IMR-90 (cell line): ENCODE measurements at regions not wholly inside any gene's neighbourhood (a gene's known extent, or its start where the extent isn't known, plus 50 kb on each side); places are given as distances from the start of the nearest gene placed in this dataset.

Experiments used
- ATAC-seq: fragments of 200-7000 bp; cut with Tn5 transposase; 2 replicates; pipeline ENCODE4 v1.9.1; 2020; ENCODE audit warnings: low read depth, mild to moderate bottlenecking, moderate library complexity
- BruUV-seq: library from RNA; stranded (reverse); fragments of 400-500 nt; replicated peaks from 2 replicates; lab custom pipeline; 2021; lab: Mats Ljungman, UMichigan
- CTCF ChIA-PET: fragments of 300-600 bp; formaldehyde crosslinking; extraction: SDS; loops from one replicate; lab custom pipeline; 2021; ENCODE audit warnings: antibody characterized with exemption; lab: Yijun Ruan, JAX
- POLR2A ChIA-PET: fragments of 300-600 bp; sonication (Branson Sonifier 250); formaldehyde crosslinking; loops from one replicate; lab custom pipeline; 2022; ENCODE audit warnings: antibody characterized with exemption; ENCODE audit not compliant: unreplicated experiment; lab: Charles Lee
- DNase-seq: peaks from one replicate; pipeline ENCODE4 v3.0.0; 2013
- H2AFZ ChIP-seq: replicated peaks from 2 replicates; pipeline ENCODE3; 2013; ENCODE audit warnings: low read length, mild to moderate bottlenecking; ENCODE audit not compliant: poor library complexity
- H2AK5ac ChIP-seq: 2 replicates; pipeline ENCODE4 v1.6.1; 2013; ENCODE audit warnings: low read depth, low read length, inconsistent platforms
- H2AK9ac ChIP-seq: replicated peaks from 2 replicates; pipeline ENCODE3; 2013; ENCODE audit warnings: mild to moderate bottlenecking, low read depth, low read length, moderate library complexity; ENCODE audit not compliant: poor library complexity
- H2BK120ac ChIP-seq: 2 replicates; pipeline ENCODE4 v1.6.1; 2013; ENCODE audit warnings: low read depth, low read length, inconsistent platforms
- H2BK15ac ChIP-seq: 3 replicates; pipeline ENCODE4 v1.6.1; 2013; ENCODE audit warnings: low read depth, low read length, inconsistent platforms
- H2BK20ac ChIP-seq: 2 replicates; pipeline ENCODE4 v1.6.1; 2013; ENCODE audit warnings: low read depth, mild to moderate bottlenecking, inconsistent platforms, low read length, moderate library complexity
- H2BK5ac ChIP-seq: 2 replicates; pipeline ENCODE4 v1.6.1; 2013; ENCODE audit warnings: mild to moderate bottlenecking, low read depth, low read length, inconsistent platforms; ENCODE audit not compliant: poor library complexity, severe bottlenecking
- H3K14ac ChIP-seq: replicated peaks from 2 replicates; pipeline ENCODE4 v1.6.1; 2013; ENCODE audit warnings: low read depth, low read length, inconsistent platforms
- H3K18ac ChIP-seq: 2 replicates; pipeline ENCODE4 v1.6.1; 2013; ENCODE audit warnings: low read depth, low read length, control low read depth
- H3K23ac ChIP-seq: 2 replicates; pipeline ENCODE4 v1.6.1; 2013; ENCODE audit warnings: low read depth, low read length, inconsistent platforms
- H3K27ac ChIP-seq: 2 replicates; pipeline ENCODE4 v1.5.1; 2013; ENCODE audit warnings: mild to moderate bottlenecking, control low read depth, low read length; ENCODE audit not compliant: insufficient read depth
- H3K27me3 ChIP-seq: 2 replicates; pipeline ENCODE4 v1.6.1; 2013; ENCODE audit warnings: low read length; ENCODE audit not compliant: control insufficient read depth, insufficient read depth
- H3K36me3 ChIP-seq: 2 replicates; pipeline ENCODE4 v1.6.1; 2013; ENCODE audit warnings: low read length, mixed read lengths; ENCODE audit not compliant: control insufficient read depth, insufficient read depth
- H3K4ac ChIP-seq: 2 replicates; pipeline ENCODE4 v1.6.1; 2013; ENCODE audit warnings: low read depth, low read length, inconsistent platforms
- H3K4me1 ChIP-seq: 2 replicates; pipeline ENCODE4 v1.6.1; 2013; ENCODE audit warnings: low read length, mixed read lengths; ENCODE audit not compliant: control insufficient read depth, insufficient read depth
- H3K4me2 ChIP-seq: 2 replicates; pipeline ENCODE4 v1.6.1; 2013; ENCODE audit warnings: low read depth, mild to moderate bottlenecking, control low read depth, low read length, moderate library complexity
- H3K4me3 ChIP-seq: 2 replicates; pipeline ENCODE4 v1.5.1; 2013; ENCODE audit warnings: low read depth, mild to moderate bottlenecking, control low read depth, low read length, moderate library complexity; ENCODE audit not compliant: insufficient read depth
- H3K56ac ChIP-seq: 2 replicates; pipeline ENCODE4 v1.6.1; 2013; ENCODE audit warnings: low read length, inconsistent platforms; ENCODE audit not compliant: insufficient read depth; ENCODE audit errors: extremely low read depth
- H3K79me1 ChIP-seq, 2 experiments: 2 replicates each; pipeline ENCODE4 v1.6.1; 2013; ENCODE audit warnings: low read length in 2 of 2, inconsistent platforms in 1 of 2, low read depth in 1 of 2
- H3K9ac ChIP-seq: 2 replicates; pipeline ENCODE4 v1.6.1; 2013; ENCODE audit warnings: low read depth, low read length, control low read depth
- H3K9me1 ChIP-seq: 2 replicates; pipeline ENCODE4 v1.6.1; 2013; ENCODE audit warnings: low read length, inconsistent platforms; ENCODE audit not compliant: insufficient read depth
- H3K9me3 ChIP-seq: 2 replicates; pipeline ENCODE4 v1.6.1; 2013; ENCODE audit warnings: low read length; ENCODE audit not compliant: control insufficient read depth, insufficient read depth
- H4K20me1 ChIP-seq: 2 replicates; pipeline ENCODE4 v1.6.1; 2013; ENCODE audit warnings: low read length, inconsistent platforms; ENCODE audit not compliant: insufficient read depth
- H4K5ac ChIP-seq: 2 replicates; pipeline ENCODE4 v1.6.1; 2013; ENCODE audit warnings: mild to moderate bottlenecking, low read depth, low read length, control low read depth
- H4K8ac ChIP-seq, 2 experiments: 2 replicates each; pipeline ENCODE4 v1.6.1; 2013; ENCODE audit warnings: low read depth in 2 of 2, low read length in 2 of 2, control low read depth in 1 of 2, inconsistent platforms in 1 of 2
- H4K91ac ChIP-seq: 2 replicates; pipeline ENCODE4 v1.6.1; 2013; ENCODE audit warnings: low read depth, low read length, inconsistent platforms; ENCODE audit not compliant: insufficient read depth
- MAFK ChIP-seq: IDR thresholded peaks from 2 replicates; pipeline ENCODE4 v1.6.1; 2012; ENCODE audit warnings: low read depth, low read length, improper control_type of control experiment
- MAZ ChIP-seq: IDR thresholded peaks from 2 replicates; pipeline ENCODE4 v1.6.1; 2012; ENCODE audit warnings: low read depth, mild to moderate bottlenecking, low read length, improper control_type of control experiment, moderate library complexity, borderline replicate concordance
- RFX5 ChIP-seq: IDR thresholded peaks from 2 replicates; pipeline ENCODE4 v1.8.0; 2012; ENCODE audit warnings: low read depth, mild to moderate bottlenecking, low read length, moderate library complexity
- WGBS, 2 experiments: methylation state at CpG; one replicate each; pipeline versions ENCODE4 v1.1.5 to v1.1.7; 2013; ENCODE audit warnings: missing lambda C conversion rate in 2 of 2; ENCODE audit not compliant: insufficient read length in 1 of 2; ENCODE audit errors: extremely low coverage in 2 of 2; 5-methylcytosine and 5-hydroxymethylcytosine counted together
- dilution Hi-C: fragments of 300-500 bp; cut with HindIII; formaldehyde crosslinking; loops from one replicate; pipeline ENCODE4 v1.14.3; 2018; ENCODE audit warnings: low sequenced_read_pairs; ENCODE audit not compliant: unreplicated experiment
- in situ Hi-C: fragments of 300-500 bp; cut with MboI; formaldehyde crosslinking; loops from 3 replicates; pipeline ENCODE4 v1.14.3; 2019; ENCODE audit warnings: low sequenced_read_pairs, inconsistent platforms, mixed read lengths
- intact Hi-C: fragments of 100-400 bp; cut with micrococcal nuclease; formaldehyde crosslinking; loops from 2 replicates; pipeline ENCODE4 v1.10.0; 2022

- no peak for TF ChIP-seq MAZ
These were observed 79.6 kb downstream of the RTP5 start (continued) for GRCh38 chr2:241948901-241949735.

GRCh38 chr2:241949736-241950412 is 80.3 kb downstream of the RTP5 start:
- no peak overlapping the region for H2AK5ac ChIP-seq
- in situ Hi-C loops (no loop called here), dilution Hi-C loops (no loop called here), intact Hi-C loops (loop anchor here (1.0 kb wide), 1 partner anchor 66 kb away; no protein-coding TSS in a partner anchor)
- H3K56ac ChIP-seq, result no peak overlapping the region
- H4K5ac ChIP-seq, result no peak overlapping the region
- no peak overlapping the region for H2BK20ac ChIP-seq
- H2AK9ac ChIP-seq, result no peak overlapping the region
- no peak overlapping the region for H2AFZ ChIP-seq
- no peak overlapping the region for H3K4me3 ChIP-seq
- peaks cover 13% of the 10 kb centered on the region for H3K27me3 ChIP-seq
- H3K4me1 ChIP-seq, result no peaks in the 10 kb centered on the region
- no peak overlapping the region for H3K14ac ChIP-seq
- H2BK120ac ChIP-seq, result no peak overlapping the region
- BruUV-seq, result no TSS peak
- CTCF ChIA-PET, result no interaction called here
- 73% methylated on average over 5 of the region's 18 CpGs; no CpG with 5 or more reads in 1 of the 2 experiments for WGBS, 2 experiments
- no peak overlapping the region for H3K18ac ChIP-seq
- H3K4ac ChIP-seq, result no peak overlapping the region
- H2BK5ac ChIP-seq, result no peak overlapping the region
- no peak overlapping the region for H3K4me2 ChIP-seq
- 0 out of 2 replicates have a peak, but pooled peaks cover 3% of the 10 kb centered on the region for H4K20me1 ChIP-seq
- H4K91ac ChIP-seq, result no peak overlapping the region
- H3K9me3 ChIP-seq, result no peaks in the 10 kb centered on the region
- H3K9ac ChIP-seq, result no peak overlapping the region
- no peaks in the 10 kb centered on the region for H3K36me3 ChIP-seq
- H2BK15ac ChIP-seq, result no peak overlapping the region
- H3K27ac ChIP-seq, result no peak overlapping the region
- no peak for DNase-seq
- H3K23ac ChIP-seq, result no peak overlapping the region
- TF ChIP-seq MAFK (no peak), RFX5 (no peak), MAZ (no peak)
- no peak overlapping the region for H4K8ac ChIP-seq
- ATAC-seq, result no peak
- H3K79me1 ChIP-seq, result no peaks in the 10 kb centered on the region
- POLR2A ChIA-PET, result no interaction called here
- H3K9me1 ChIP-seq, result peaks cover 2% of the 10 kb centered on the region; the same call in 1 of the 2 replicates
